Colon (tissue), 2 donors: ENCODE measurements at regions not wholly inside any gene's neighbourhood (a gene's known extent, or its start where the extent isn't known, plus 50 kb on each side); places are given as distances from the start of the nearest gene placed in this dataset.

Experiments
- FAIRE-seq: peaks from 2 replicates; lab custom pipeline; 2012; peaks lifted over from hg19 to GRCh38; lab: Jason Lieb, UNC
- donor health status: control.
- donor health status: control.

GRCh38 chr15:39354189-39354588, 226.7 kb upstream of the THBS1 start:
- FAIRE-seq, result no peak

GRCh38 chr15:39357480-39358268, 223.2 kb upstream of the THBS1 start:
- FAIRE-seq, result no peak

- FAIRE-seq, result no peak
Measured at GRCh38 chr15:39358441-39359041, 222.3 kb upstream of the THBS1 start.

- FAIRE-seq, result no peak
Measured at GRCh38 chr15:39359771-39360170, 221.1 kb upstream of the THBS1 start.

GRCh38 chr15:39360452-39360851, 220.4 kb upstream of the THBS1 start:
- no peak for FAIRE-seq

GRCh38 chr15:39361497-39361896, 219.4 kb upstream of the THBS1 start:
- FAIRE-seq, result no peak

- FAIRE-seq, result no peak
Measured at GRCh38 chr15:39362821-39363561, 217.9 kb upstream of the THBS1 start.

- no peak for FAIRE-seq
Measured at GRCh38 chr15:39363761-39364586, 216.9 kb upstream of the THBS1 start.

- FAIRE-seq, result no peak
Measured at GRCh38 chr15:39364721-39365120, 216.2 kb upstream of the THBS1 start.

- FAIRE-seq, result no peak
Measured at GRCh38 chr15:39365161-39365560, 215.7 kb upstream of the THBS1 start.

GRCh38 chr15:39365873-39366272, 215.0 kb upstream of the THBS1 start:
- no peak for FAIRE-seq

- FAIRE-seq, result no peak
Measured at GRCh38 chr15:39367596-39367995, 213.3 kb upstream of the THBS1 start.

- FAIRE-seq, result no peak
Measured at GRCh38 chr15:39369768-39370167, 211.1 kb upstream of the THBS1 start.

GRCh38 chr15:39376371-39376909, 204.4 kb upstream of the THBS1 start:
- FAIRE-seq, result no peak

GRCh38 chr15:39381517-39381916, 199.4 kb upstream of the THBS1 start:
- FAIRE-seq, result no peak

- no peak for FAIRE-seq
Measured at GRCh38 chr15:39388118-39388517, 192.8 kb upstream of the THBS1 start.

GRCh38 chr15:39391230-39391629, 189.6 kb upstream of the THBS1 start:
- no peak for FAIRE-seq

- no peak for FAIRE-seq
Measured at GRCh38 chr15:39392469-39393047, 188.3 kb upstream of the THBS1 start.

GRCh38 chr15:39393575-39394335, 187.1 kb upstream of the THBS1 start:
- no peak for FAIRE-seq

- FAIRE-seq, result no peak
Measured at GRCh38 chr15:39394496-39394895, 186.4 kb upstream of the THBS1 start.
